ENCODE measurements at regions not wholly inside any gene's neighbourhood (a gene's known extent, or its start where the extent isn't known, plus 50 kb on each side); places are given as distances from the start of the nearest gene placed in this dataset.
A peak's percentile ranks its signal among the peaks of the same experiment; 100 is the strongest.

DNA sequence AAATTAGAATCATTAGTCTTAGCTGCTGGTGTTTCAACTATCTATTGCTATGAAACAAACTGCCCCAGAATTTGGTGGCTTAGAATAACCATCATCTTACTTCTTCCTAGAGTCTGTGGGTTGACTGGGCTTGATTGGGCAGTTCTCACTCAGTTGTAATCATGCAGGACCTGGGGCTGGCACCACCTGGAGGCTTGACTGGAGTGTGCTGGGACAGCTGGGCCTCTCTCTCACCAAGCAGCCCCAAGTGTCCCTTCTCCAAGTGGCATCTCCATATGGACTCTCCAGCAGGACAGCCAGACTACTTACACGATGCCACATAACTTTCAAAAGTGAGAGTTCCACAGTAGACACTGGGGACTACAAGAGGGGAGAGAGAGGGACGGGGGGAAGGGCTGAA lies 140.3 kb upstream of the ATP1B1 start:
- Mint-ChIP-seq H3K4me1 (ENCODE audit: low read depth, unreplicated experiment) (no peaks in the 10 kb centered on the region), H3K27ac (ENCODE audit: unreplicated experiment) (no peak overlapping the region), H3K9me3 (ENCODE audit: unreplicated experiment) (no peaks in the 10 kb centered on the region), H3K36me3 (ENCODE audit: low read depth, unreplicated experiment) (no peaks in the 10 kb centered on the region), H3K4me3 (ENCODE audit: unreplicated experiment) (no peak overlapping the region), H3K27me3 (ENCODE audit: low read depth, unreplicated experiment) (no peaks in the 10 kb centered on the region)
- DNase-seq (ENCODE audit: low read depth) (no peak), FAIRE-seq (no peak)
- H3K79me2 ChIP-seq (ENCODE audit: insufficient read depth, low read length), result no peaks in the 10 kb centered on the region
- no peak for TF ChIP-seq EZH2 (IDR thresholded peaks at IDR 0.05; ENCODE audit: insufficient read depth, low read length)
- TF ChIP-seq, protein P1, sequence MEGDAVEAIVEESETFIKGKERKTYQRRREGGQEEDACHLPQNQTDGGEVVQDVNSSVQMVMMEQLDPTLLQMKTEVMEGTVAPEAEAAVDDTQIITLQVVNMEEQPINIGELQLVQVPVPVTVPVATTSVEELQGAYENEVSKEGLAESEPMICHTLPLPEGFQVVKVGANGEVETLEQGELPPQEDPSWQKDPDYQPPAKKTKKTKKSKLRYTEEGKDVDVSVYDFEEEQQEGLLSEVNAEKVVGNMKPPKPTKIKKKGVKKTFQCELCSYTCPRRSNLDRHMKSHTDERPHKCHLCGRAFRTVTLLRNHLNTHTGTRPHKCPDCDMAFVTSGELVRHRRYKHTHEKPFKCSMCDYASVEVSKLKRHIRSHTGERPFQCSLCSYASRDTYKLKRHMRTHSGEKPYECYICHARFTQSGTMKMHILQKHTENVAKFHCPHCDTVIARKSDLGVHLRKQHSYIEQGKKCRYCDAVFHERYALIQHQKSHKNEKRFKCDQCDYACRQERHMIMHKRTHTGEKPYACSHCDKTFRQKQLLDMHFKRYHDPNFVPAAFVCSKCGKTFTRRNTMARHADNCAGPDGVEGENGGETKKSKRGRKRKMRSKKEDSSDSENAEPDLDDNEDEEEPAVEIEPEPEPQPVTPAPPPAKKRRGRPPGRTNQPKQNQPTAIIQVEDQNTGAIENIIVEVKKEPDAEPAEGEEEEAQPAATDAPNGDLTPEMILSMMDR (IDR thresholded peaks at IDR 0.05; ENCODE audit: insufficient read depth, low read depth, low read length), result no peak
- H3K4me2 ChIP-seq (ENCODE audit: low read length), result no peak overlapping the region
- H3K4me3 ChIP-seq (ENCODE audit: insufficient read depth, low read depth, low read length), result no peak overlapping the region
- no peaks in the 10 kb centered on the region for H4K20me1 ChIP-seq (ENCODE audit: insufficient read depth, low read length)
- no peaks in the 10 kb centered on the region for H3K27me3 ChIP-seq (ENCODE audit: insufficient read depth, low read length)
- H3K9ac ChIP-seq (ENCODE audit: low read length), result no peak overlapping the region
- H3K27ac ChIP-seq (ENCODE audit: low read depth, low read length), result no peak overlapping the region
- no peaks in the 10 kb centered on the region for H3K4me1 ChIP-seq (ENCODE audit: insufficient read depth, low read length)
- H2AFZ ChIP-seq (ENCODE audit: low read depth, low read length), result no peak overlapping the region
- H3K9me3 ChIP-seq (ENCODE audit: insufficient read depth, low read depth, low read length), result no peaks in the 10 kb centered on the region
- H3K36me3 ChIP-seq (ENCODE audit: insufficient read depth, low read length), result no peaks in the 10 kb centered on the region

DNA sequence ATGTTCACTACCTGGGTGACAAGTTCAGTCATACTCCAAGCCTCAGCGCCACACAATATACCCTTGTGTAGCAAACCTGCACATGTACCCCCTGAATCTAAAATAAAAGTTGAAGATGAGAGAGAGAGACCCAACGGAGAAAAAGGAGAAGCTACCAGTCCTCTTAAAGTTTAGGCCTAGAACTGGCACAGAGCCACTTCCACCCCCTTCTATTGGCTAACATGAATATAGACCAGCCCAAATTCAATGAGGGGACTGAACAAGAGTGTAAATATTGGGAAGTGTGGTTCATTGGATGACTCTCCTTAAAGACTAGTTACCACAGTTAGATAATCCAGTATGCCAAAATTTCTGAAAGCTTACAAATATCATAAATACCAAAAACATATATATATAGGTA lies 139.9 kb upstream of the ATP1B1 start:
- no peak overlapping the region for H3K4me3 Mint-ChIP-seq (ENCODE audit: unreplicated experiment)
- no peaks in the 10 kb centered on the region for H3K36me3 ChIP-seq (ENCODE audit: insufficient read depth, low read length)
- no peaks in the 10 kb centered on the region for H3K27me3 ChIP-seq (ENCODE audit: insufficient read depth, low read length)
- H3K27ac Mint-ChIP-seq (ENCODE audit: unreplicated experiment), result no peak overlapping the region
- no peak overlapping the region for H3K9ac ChIP-seq (ENCODE audit: low read length)
- H3K27me3 Mint-ChIP-seq (ENCODE audit: low read depth, unreplicated experiment), result no peaks in the 10 kb centered on the region
- H3K4me2 ChIP-seq (ENCODE audit: low read length), result no peak overlapping the region
- DNase-seq (ENCODE audit: low read depth), result no peak
- TF ChIP-seq, protein P1 (IDR thresholded peaks at IDR 0.05; ENCODE audit: insufficient read depth, low read depth, low read length), result no peak
- no peak for TF ChIP-seq EZH2 (IDR thresholded peaks at IDR 0.05; ENCODE audit: insufficient read depth, low read length)
- no peaks in the 10 kb centered on the region for H3K9me3 ChIP-seq (ENCODE audit: insufficient read depth, low read depth, low read length)
- no peaks in the 10 kb centered on the region for H3K4me1 Mint-ChIP-seq (ENCODE audit: low read depth, unreplicated experiment)
- no peaks in the 10 kb centered on the region for H3K36me3 Mint-ChIP-seq (ENCODE audit: low read depth, unreplicated experiment)
- H3K79me2 ChIP-seq (ENCODE audit: insufficient read depth, low read length), result no peaks in the 10 kb centered on the region
- no peak overlapping the region for H3K27ac ChIP-seq (ENCODE audit: low read depth, low read length)
- H3K4me1 ChIP-seq (ENCODE audit: insufficient read depth, low read length), result no peaks in the 10 kb centered on the region
- H3K9me3 Mint-ChIP-seq (ENCODE audit: unreplicated experiment), result no peaks in the 10 kb centered on the region
- H2AFZ ChIP-seq (ENCODE audit: low read depth, low read length), result no peak overlapping the region
- H3K4me3 ChIP-seq (ENCODE audit: insufficient read depth, low read depth, low read length), result no peak overlapping the region
- H4K20me1 ChIP-seq (ENCODE audit: insufficient read depth, low read length), result no peaks in the 10 kb centered on the region
- FAIRE-seq, result no peak

DNA sequence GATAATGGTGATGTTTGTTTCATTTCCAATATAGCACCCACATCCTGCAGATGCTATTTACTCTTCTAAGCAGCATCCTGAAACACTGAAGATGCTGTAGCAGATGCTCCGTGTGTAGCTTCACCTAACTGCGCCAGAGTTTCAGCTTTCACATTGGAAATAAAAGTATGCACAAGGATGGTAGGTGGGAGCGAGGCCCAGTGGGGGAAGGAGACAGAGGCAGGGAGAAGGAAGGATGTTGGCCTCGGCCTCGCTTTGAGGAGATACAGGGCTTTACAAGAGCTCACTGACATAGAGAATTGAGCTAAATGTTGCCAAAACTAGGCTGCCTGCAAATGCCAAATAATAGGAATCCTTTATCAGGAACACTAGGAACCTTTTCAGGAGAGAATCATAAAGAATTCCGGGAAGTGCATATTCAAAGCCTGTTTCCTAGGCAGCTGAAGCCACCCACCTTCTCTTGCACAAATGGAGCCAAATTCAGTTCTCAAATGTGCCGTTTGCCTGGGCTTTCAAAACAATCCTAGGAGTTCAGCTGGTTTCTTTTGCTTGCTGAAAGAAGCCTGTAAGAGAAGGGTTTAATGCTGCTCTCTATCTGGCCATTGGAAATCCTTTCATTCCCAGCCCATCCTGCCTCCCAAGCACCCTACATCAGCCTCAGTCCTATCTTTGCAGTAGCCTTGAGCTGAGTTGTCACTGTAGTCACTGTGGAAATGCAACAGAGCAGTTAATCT lies 135.4 kb upstream of the ATP1B1 start:
- H3K9me3 ChIP-seq (ENCODE audit: insufficient read depth, low read depth, low read length), result no peaks in the 10 kb centered on the region
- H3K36me3 ChIP-seq (ENCODE audit: insufficient read depth, low read length), result no peaks in the 10 kb centered on the region
- H3K4me2 ChIP-seq (ENCODE audit: low read length), result no peak overlapping the region
- H3K4me3 ChIP-seq (ENCODE audit: insufficient read depth, low read depth, low read length), result no peak overlapping the region
- H3K4me1 ChIP-seq (ENCODE audit: insufficient read depth, low read length), result no peaks in the 10 kb centered on the region
- no peak for FAIRE-seq
- H3K79me2 ChIP-seq (ENCODE audit: insufficient read depth, low read length), result no peaks in the 10 kb centered on the region
- no peak overlapping the region for H3K9ac ChIP-seq (ENCODE audit: low read length)
- no peaks in the 10 kb centered on the region for H3K27me3 ChIP-seq (ENCODE audit: insufficient read depth, low read length)
- Mint-ChIP-seq H3K4me1 (ENCODE audit: low read depth, unreplicated experiment) (no peaks in the 10 kb centered on the region), H3K27me3 (ENCODE audit: low read depth, unreplicated experiment) (no peaks in the 10 kb centered on the region), H3K36me3 (ENCODE audit: low read depth, unreplicated experiment) (no peaks in the 10 kb centered on the region), H3K9me3 (ENCODE audit: unreplicated experiment) (no peaks in the 10 kb centered on the region), H3K27ac (ENCODE audit: unreplicated experiment) (no peak overlapping the region), H3K4me3 (ENCODE audit: unreplicated experiment) (no peak overlapping the region)
- H3K27ac ChIP-seq (ENCODE audit: low read depth, low read length), result no peak overlapping the region
- TF ChIP-seq EZH2 (IDR thresholded peaks at IDR 0.05; ENCODE audit: insufficient read depth, low read length), result no peak
- TF ChIP-seq, protein P1 (IDR thresholded peaks at IDR 0.05; ENCODE audit: insufficient read depth, low read depth, low read length), result no peak
- no peaks in the 10 kb centered on the region for H4K20me1 ChIP-seq (ENCODE audit: insufficient read depth, low read length)
- no peak for DNase-seq (ENCODE audit: low read depth)
- H2AFZ ChIP-seq (ENCODE audit: low read depth, low read length), result peak overlapping the region; percentile 23

Data from astrocyte (in vitro differentiated cells and primary cell).